H9 (cell line): ENCODE measurements at regions not wholly inside any gene's neighbourhood (a gene's known extent, or its start where the extent isn't known, plus 50 kb on each side); places are given as distances from the start of the nearest gene placed in this dataset.
A peak's percentile ranks its signal among the peaks of the same experiment; 100 is the strongest.

ENCODE experiments used
- DNase-seq: peaks from one replicate; pipeline ENCODE4 v3.0.0-alpha.2; 2017
- H2AFZ ChIP-seq: one replicate; pipeline ENCODE4 v1.6.1; 2013; ENCODE audit warnings: mild to moderate bottlenecking, low read length, control low read depth, moderate library complexity
- H2AK5ac ChIP-seq: 2 replicates; pipeline ENCODE4 v1.6.1; 2013; ENCODE audit warnings: low read length, control low read depth, mixed read lengths; ENCODE audit not compliant: insufficient read length
- H2BK120ac ChIP-seq: one replicate; pipeline ENCODE4 v1.6.1; 2013; ENCODE audit warnings: low read depth, mild to moderate bottlenecking, low read length, control low read depth, inconsistent platforms; ENCODE audit not compliant: poor library complexity, severe bottlenecking
- H2BK12ac ChIP-seq: 2 replicates; pipeline ENCODE4 v1.6.1; 2013; ENCODE audit warnings: low read length, control low read depth, mixed read lengths, low read depth; ENCODE audit not compliant: insufficient read length
- H2BK15ac ChIP-seq: 2 replicates; pipeline ENCODE4 v1.6.1; 2013; ENCODE audit warnings: low read depth, low read length, control low read depth
- H2BK20ac ChIP-seq: one replicate; pipeline ENCODE4 v1.6.1; 2013; ENCODE audit warnings: low read depth, mild to moderate bottlenecking, low read length, control low read depth, inconsistent platforms; ENCODE audit not compliant: poor library complexity, severe bottlenecking
- H2BK5ac ChIP-seq: 2 replicates; pipeline ENCODE4 v1.6.1; 2013; ENCODE audit warnings: low read length, control low read depth, mixed read lengths; ENCODE audit not compliant: insufficient read length
- H3K14ac ChIP-seq: 2 replicates; pipeline ENCODE4 v1.6.1; 2013; ENCODE audit warnings: low read length, control low read depth; ENCODE audit not compliant: insufficient read depth
- H3K18ac ChIP-seq: 2 replicates; pipeline ENCODE4 v1.6.1; 2013; ENCODE audit warnings: low read depth, mild to moderate bottlenecking, mixed read lengths, low read length, control low read depth; ENCODE audit not compliant: insufficient read length
- H3K23ac ChIP-seq: 2 replicates; pipeline ENCODE4 v1.6.1; 2013; ENCODE audit warnings: low read length, control low read depth, mixed read lengths, low read depth; ENCODE audit not compliant: insufficient read length
- H3K23me2 ChIP-seq: 2 replicates; pipeline ENCODE4 v1.6.1; 2013; ENCODE audit warnings: low read depth, mild to moderate bottlenecking, mixed read lengths, low read length, control low read depth; ENCODE audit not compliant: insufficient read length, poor library complexity, severe bottlenecking
- H3K27ac ChIP-seq: 2 replicates; pipeline ENCODE4 v1.5.1; 2013; ENCODE audit warnings: low read length, control low read depth, mixed read lengths, low read depth; ENCODE audit not compliant: insufficient read length
- H3K27me3 ChIP-seq: 2 replicates; pipeline ENCODE4 v1.6.1; 2013; ENCODE audit warnings: low read length, control low read depth, inconsistent platforms; ENCODE audit not compliant: insufficient read depth
- H3K4ac ChIP-seq: 2 replicates; pipeline ENCODE4 v1.6.1; 2013; ENCODE audit warnings: low read depth, mild to moderate bottlenecking, control low read depth, inconsistent platforms, low read length, moderate library complexity
- H3K4me1 ChIP-seq: 2 replicates; pipeline ENCODE4 v1.6.1; 2013; ENCODE audit warnings: low read length, control low read depth, inconsistent platforms; ENCODE audit not compliant: insufficient read depth
- H3K4me2 ChIP-seq: 2 replicates; pipeline ENCODE4 v1.6.1; 2013; ENCODE audit warnings: low read length, control low read depth, mixed read lengths; ENCODE audit not compliant: insufficient read length, insufficient read depth
- H3K56ac ChIP-seq: 2 replicates; pipeline ENCODE4 v1.6.1; 2013; ENCODE audit warnings: low read depth, mild to moderate bottlenecking, mixed read lengths, low read length, control low read depth; ENCODE audit not compliant: insufficient read length
- H3K79me1 ChIP-seq: 2 replicates; pipeline ENCODE4 v1.6.1; 2013; ENCODE audit warnings: low read depth, mild to moderate bottlenecking, moderate library complexity, low read length, control low read depth, inconsistent platforms; ENCODE audit not compliant: insufficient read depth, poor library complexity, severe bottlenecking
- H3K79me2 ChIP-seq: 2 replicates; pipeline ENCODE4 v1.6.1; 2013; ENCODE audit warnings: low read length, control low read depth, inconsistent platforms; ENCODE audit not compliant: insufficient read depth
- H3K9ac ChIP-seq: 2 replicates; pipeline ENCODE4 v1.6.1; 2013; ENCODE audit warnings: low read length, control low read depth, mixed read lengths; ENCODE audit not compliant: insufficient read length; ENCODE audit errors: extremely low read depth
- H3K9me3 ChIP-seq: one replicate; pipeline ENCODE4 v1.6.1; 2013; ENCODE audit warnings: low read depth, low read length, inconsistent platforms; ENCODE audit not compliant: control insufficient read depth
- H3T11ph ChIP-seq: one replicate; pipeline ENCODE4 v1.6.1; 2013; ENCODE audit warnings: mild to moderate bottlenecking, low read length, control low read depth, inconsistent platforms
- H4K20me1 ChIP-seq: one replicate; pipeline ENCODE4 v1.6.1; 2013; ENCODE audit not compliant: control insufficient read depth, insufficient read length, insufficient read depth
- H4K5ac ChIP-seq: 2 replicates; pipeline ENCODE4 v1.6.1; 2013; ENCODE audit warnings: low read depth, mild to moderate bottlenecking, mixed read lengths, low read length, control low read depth; ENCODE audit not compliant: insufficient read length
- H4K8ac ChIP-seq: replicated peaks from 2 replicates; pipeline ENCODE4 v1.6.1; 2013; ENCODE audit warnings: low read length, control low read depth, mixed read lengths, low read depth; ENCODE audit not compliant: insufficient read length
- H4K91ac ChIP-seq: 2 replicates; pipeline ENCODE4 v1.6.1; 2013; ENCODE audit warnings: low read depth, mild to moderate bottlenecking, moderate library complexity, mixed read lengths, low read length, control low read depth; ENCODE audit not compliant: insufficient read length
- H3K27ac Mint-ChIP-seq, 3 experiments: 2 replicates in 2 of 3; 3 replicates in 1 of 3; pipeline ENCODE4 v1.8.0; 2020 to 2021; ENCODE audit warnings: mixed read lengths in 3 of 3, mild to moderate bottlenecking in 1 of 3, moderate library complexity in 1 of 3
- H3K27me3 Mint-ChIP-seq: 2 replicates; pipeline ENCODE4 v1.8.0; 2021; ENCODE audit warnings: low read depth, mild to moderate bottlenecking, moderate library complexity, mixed read lengths
- H3K36me3 Mint-ChIP-seq, 3 experiments: 2 replicates in 2 of 3; 3 replicates in 1 of 3; pipeline ENCODE4 v1.8.0; 2020 to 2021; ENCODE audit warnings: low read depth in 3 of 3, mixed read lengths in 3 of 3; ENCODE audit not compliant: insufficient read depth in 1 of 3
- H3K4me1 Mint-ChIP-seq, 2 experiments: 2 replicates each; pipeline ENCODE4 v1.8.0; 2020; ENCODE audit warnings: mixed read lengths in 2 of 2
- H3K4me3 Mint-ChIP-seq, 2 experiments: 2 replicates in 1 of 2; 3 replicates in 1 of 2; pipeline ENCODE4 v1.8.0; 2020 to 2021; ENCODE audit warnings: mild to moderate bottlenecking in 2 of 2, mixed read lengths in 2 of 2, moderate library complexity in 1 of 2
- H3K9me3 Mint-ChIP-seq, 2 experiments: 2 replicates in 1 of 2; 3 replicates in 1 of 2; pipeline ENCODE4 v1.8.0; 2020; ENCODE audit warnings: mild to moderate bottlenecking in 2 of 2, mixed read lengths in 2 of 2, moderate library complexity in 1 of 2
- WGBS: extraction: QIAGEN DNeasy Blood & Tissue Kit; methylation state at CpG from one replicate; pipeline ENCODE4 v1.1.7; 2013; ENCODE audit warnings: missing lambda C conversion rate, low lambda C conversion rate, mixed read lengths; ENCODE audit not compliant: insufficient read length; ENCODE audit errors: extremely low coverage; 5-methylcytosine and 5-hydroxymethylcytosine counted together
- TF ChIP-seq, protein P1 (sequence below): fragments of 200-600 bp; sonication (generic); conservative IDR thresholded peaks from 3 replicates; pipeline ENCODE4 v1.8.0; 2021; ENCODE audit warnings: antibody characterized with exemption, mild to moderate bottlenecking

DNA sequence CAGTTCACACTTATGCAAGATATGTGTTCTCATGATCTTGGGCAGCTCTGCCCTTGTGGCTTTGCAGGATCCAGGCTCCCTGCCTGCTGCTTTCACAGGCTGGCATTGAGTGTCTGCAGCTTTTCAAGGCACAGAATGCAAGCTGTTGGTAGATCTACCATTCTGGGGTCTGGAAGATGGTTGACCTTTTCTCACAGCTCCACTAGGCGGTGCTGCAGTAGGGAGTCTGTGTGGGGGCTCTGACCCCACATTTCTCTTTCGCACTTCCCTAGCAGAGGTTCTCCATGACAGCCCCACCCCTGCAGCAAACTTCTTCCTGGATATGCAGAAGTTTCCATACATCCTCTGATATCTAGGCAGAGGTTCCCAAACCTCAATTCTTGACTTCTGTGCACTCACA lies 500.5 kb downstream of the BRINP3 start:
- no peak overlapping the region for H2BK20ac ChIP-seq
- no peak overlapping the region for H3K27ac Mint-ChIP-seq
- H4K8ac ChIP-seq = no peak overlapping the region
- no peak overlapping the region for H3K4ac ChIP-seq
- H3K79me1 ChIP-seq = no peaks in the 10 kb centered on the region
- no peak overlapping the region for H3K23ac ChIP-seq
- TF ChIP-seq, protein P1, sequence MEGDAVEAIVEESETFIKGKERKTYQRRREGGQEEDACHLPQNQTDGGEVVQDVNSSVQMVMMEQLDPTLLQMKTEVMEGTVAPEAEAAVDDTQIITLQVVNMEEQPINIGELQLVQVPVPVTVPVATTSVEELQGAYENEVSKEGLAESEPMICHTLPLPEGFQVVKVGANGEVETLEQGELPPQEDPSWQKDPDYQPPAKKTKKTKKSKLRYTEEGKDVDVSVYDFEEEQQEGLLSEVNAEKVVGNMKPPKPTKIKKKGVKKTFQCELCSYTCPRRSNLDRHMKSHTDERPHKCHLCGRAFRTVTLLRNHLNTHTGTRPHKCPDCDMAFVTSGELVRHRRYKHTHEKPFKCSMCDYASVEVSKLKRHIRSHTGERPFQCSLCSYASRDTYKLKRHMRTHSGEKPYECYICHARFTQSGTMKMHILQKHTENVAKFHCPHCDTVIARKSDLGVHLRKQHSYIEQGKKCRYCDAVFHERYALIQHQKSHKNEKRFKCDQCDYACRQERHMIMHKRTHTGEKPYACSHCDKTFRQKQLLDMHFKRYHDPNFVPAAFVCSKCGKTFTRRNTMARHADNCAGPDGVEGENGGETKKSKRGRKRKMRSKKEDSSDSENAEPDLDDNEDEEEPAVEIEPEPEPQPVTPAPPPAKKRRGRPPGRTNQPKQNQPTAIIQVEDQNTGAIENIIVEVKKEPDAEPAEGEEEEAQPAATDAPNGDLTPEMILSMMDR = peak; percentile 49; the same call in 2 of the 3 replicates
- H3K4me1 ChIP-seq = no peaks in the 10 kb centered on the region
- H3K4me2 ChIP-seq = no peak overlapping the region
- H2BK5ac ChIP-seq = no peak overlapping the region
- H2AFZ ChIP-seq = no peak overlapping the region
- H3K14ac ChIP-seq = no peak overlapping the region
- peaks cover 6 to 30% (median 14%) of the 10 kb centered on the region in 3 experiments for H3K36me3 Mint-ChIP-seq
- H3K9me3 Mint-ChIP-seq = peaks cover 14 to 30% of the 10 kb centered on the region in 2 experiments
- H2AK5ac ChIP-seq = no peak overlapping the region
- no peak overlapping the region for H4K5ac ChIP-seq
- H3K9me3 ChIP-seq = no peaks in the 10 kb centered on the region
- no peaks in the 10 kb centered on the region for H3K23me2 ChIP-seq
- no peaks in the 10 kb centered on the region for H3K27me3 ChIP-seq
- no peaks in the 10 kb centered on the region for H3K4me1 Mint-ChIP-seq
- DNase-seq = peak; percentile 38
- no peak overlapping the region for H3K56ac ChIP-seq
- H4K91ac ChIP-seq = no peak overlapping the region
- H3K4me3 Mint-ChIP-seq = no peak overlapping the region
- H3K18ac ChIP-seq = no peak overlapping the region
- no peak overlapping the region for H3K27ac ChIP-seq
- no peaks in the 10 kb centered on the region for H3K79me2 ChIP-seq
- no peak overlapping the region for H2BK12ac ChIP-seq
- H3K9ac ChIP-seq = no peak overlapping the region
- no peak overlapping the region for H2BK120ac ChIP-seq
- WGBS = no CpG with 5 or more reads among the region's 2 CpGs
- H2BK15ac ChIP-seq = no peak overlapping the region
- no peak overlapping the region for H3T11ph ChIP-seq
- H3K27me3 Mint-ChIP-seq = no peaks in the 10 kb centered on the region; the same call in 1 of the 2 replicates
- H4K20me1 ChIP-seq = no peaks in the 10 kb centered on the region
